ENCODE measurements at regions not wholly inside any gene's neighbourhood (a gene's known extent, or its start where the extent isn't known, plus 50 kb on each side); places are given as distances from the start of the nearest gene placed in this dataset.

- no peak overlapping the region for H3K4me3 Mint-ChIP-seq (ENCODE audit: low read depth, unreplicated experiment)
- CTCF ChIA-PET: no interaction called here
Measured at GRCh38 chr11:70843906-70844305, 408.5 kb downstream of the SHANK2 start.

GRCh38 chr11:70844387-70844786 lies 408.0 kb downstream of the SHANK2 start:
- Mint-ChIP-seq H3K27me3 (ENCODE audit: unreplicated experiment) (no peaks in the 10 kb centered on the region), H3K27ac (ENCODE audit: unreplicated experiment) (no peak overlapping the region), H3K9me3 (ENCODE audit: low read depth, unreplicated experiment) (no peaks in the 10 kb centered on the region), H3K4me1 (ENCODE audit: low read depth, unreplicated experiment) (no peaks in the 10 kb centered on the region), H3K4me3 (ENCODE audit: low read depth, unreplicated experiment) (no peak overlapping the region), H3K36me3 (ENCODE audit: insufficient read depth, unreplicated experiment) (peaks cover 11% of the 10 kb centered on the region)
- intact Hi-C loops (cut with micrococcal nuclease; ENCODE audit: unreplicated experiment): no loop called here
- CTCF ChIA-PET: no interaction called here
- no peak for TF ChIP-seq CTCF (IDR thresholded peaks at IDR 0.05; ENCODE audit: unreplicated experiment)
- no TSS peak for BruUV-seq (replicated peaks)
- DNase-seq: no peak

More at GRCh38 chr11:70843906-70844305, 408.5 kb downstream of the SHANK2 start:
- H3K4me1 Mint-ChIP-seq (ENCODE audit: low read depth, unreplicated experiment): no peaks in the 10 kb centered on the region
- peaks cover 11% of the 10 kb centered on the region for H3K36me3 Mint-ChIP-seq (ENCODE audit: insufficient read depth, unreplicated experiment)
- TF ChIP-seq CTCF (IDR thresholded peaks at IDR 0.05; ENCODE audit: unreplicated experiment): no peak
- BruUV-seq (replicated peaks): no TSS peak
- no peak overlapping the region for H3K27ac Mint-ChIP-seq (ENCODE audit: unreplicated experiment)
- H3K27me3 Mint-ChIP-seq (ENCODE audit: unreplicated experiment): no peaks in the 10 kb centered on the region
- H3K9me3 Mint-ChIP-seq (ENCODE audit: low read depth, unreplicated experiment): no peaks in the 10 kb centered on the region
- DNase-seq: no peak
- intact Hi-C loops (cut with micrococcal nuclease; ENCODE audit: unreplicated experiment): no loop called here

- Mint-ChIP-seq H3K27me3 (ENCODE audit: unreplicated experiment) (no peaks in the 10 kb centered on the region), H3K36me3 (ENCODE audit: insufficient read depth, unreplicated experiment) (peaks cover 2% of the 10 kb centered on the region), H3K27ac (ENCODE audit: unreplicated experiment) (no peak overlapping the region), H3K9me3 (ENCODE audit: low read depth, unreplicated experiment) (no peaks in the 10 kb centered on the region), H3K4me3 (ENCODE audit: low read depth, unreplicated experiment) (no peak overlapping the region), H3K4me1 (ENCODE audit: low read depth, unreplicated experiment) (no peaks in the 10 kb centered on the region)
- no peak for DNase-seq
- no TSS peak for BruUV-seq (replicated peaks)
- intact Hi-C loops (cut with micrococcal nuclease; ENCODE audit: unreplicated experiment): no loop called here
- no peak for TF ChIP-seq CTCF (IDR thresholded peaks at IDR 0.05; ENCODE audit: unreplicated experiment)
- CTCF ChIA-PET: no interaction called here
Measured at GRCh38 chr11:70845591-70846041, 406.8 kb downstream of the SHANK2 start.

- no peak for TF ChIP-seq CTCF (IDR thresholded peaks at IDR 0.05; ENCODE audit: unreplicated experiment)
- CTCF ChIA-PET: no interaction called here
- Mint-ChIP-seq H3K27me3 (ENCODE audit: unreplicated experiment) (no peaks in the 10 kb centered on the region), H3K27ac (ENCODE audit: unreplicated experiment) (no peak overlapping the region), H3K4me3 (ENCODE audit: low read depth, unreplicated experiment) (no peak overlapping the region), H3K4me1 (ENCODE audit: low read depth, unreplicated experiment) (no peaks in the 10 kb centered on the region), H3K36me3 (ENCODE audit: insufficient read depth, unreplicated experiment) (no peaks in the 10 kb centered on the region), H3K9me3 (ENCODE audit: low read depth, unreplicated experiment) (no peaks in the 10 kb centered on the region)
- no peak for DNase-seq
- intact Hi-C loops (cut with micrococcal nuclease; ENCODE audit: unreplicated experiment): no loop called here
- BruUV-seq (replicated peaks): no TSS peak
Measured at GRCh38 chr11:70846781-70847655, 405.4 kb downstream of the SHANK2 start.

Measured in Calu3 (cell line).